Endodermal cell (in vitro differentiated cells): ENCODE measurements at regions not wholly inside any gene's neighbourhood (a gene's known extent, or its start where the extent isn't known, plus 50 kb on each side); places are given as distances from the start of the nearest gene placed in this dataset.

Experiments
- DNase-seq: peaks from one replicate; pipeline ENCODE4 v3.0.0-alpha.2; 2017
- H3K27ac ChIP-seq: 2 replicates; pipeline ENCODE4 v1.5.1; 2013; ENCODE audit warnings: mild to moderate bottlenecking, low read depth, low read length, moderate library complexity
- H3K27me3 ChIP-seq: 2 replicates; pipeline ENCODE4 v1.6.1; 2013; ENCODE audit warnings: mild to moderate bottlenecking, low read length, moderate library complexity; ENCODE audit not compliant: insufficient read depth, control insufficient read depth, poor library complexity, severe bottlenecking
- H3K36me3 ChIP-seq: 2 replicates; pipeline ENCODE4 v1.7.0; 2013; ENCODE audit warnings: mild to moderate bottlenecking, low read length, moderate library complexity; ENCODE audit not compliant: control insufficient read depth, insufficient read depth
- H3K4me1 ChIP-seq: one replicate; pipeline ENCODE4 v1.7.0; 2013; ENCODE audit warnings: low read length; ENCODE audit not compliant: control insufficient read depth, insufficient read depth
- H3K4me3 ChIP-seq: 2 replicates; pipeline ENCODE4 v1.5.1; 2013; ENCODE audit warnings: mild to moderate bottlenecking, low read length, moderate library complexity
- H3K9ac ChIP-seq: 2 replicates; pipeline ENCODE4 v1.6.1; 2013; ENCODE audit warnings: mild to moderate bottlenecking, low read length, moderate library complexity; ENCODE audit not compliant: poor library complexity, severe bottlenecking; ENCODE audit errors: extremely low read depth
- H3K9me3 ChIP-seq: 2 replicates; pipeline ENCODE4 v1.6.1; 2013; ENCODE audit warnings: mild to moderate bottlenecking, low read length, moderate library complexity; ENCODE audit not compliant: control insufficient read depth
- H3K27ac Mint-ChIP-seq: 2 replicates; pipeline ENCODE4 v1.8.0; 2020; ENCODE audit warnings: mixed read lengths
- H3K27me3 Mint-ChIP-seq: 2 replicates; pipeline ENCODE4 v1.8.0; 2021; ENCODE audit warnings: mild to moderate bottlenecking, mixed read lengths; ENCODE audit not compliant: insufficient read depth
- H3K36me3 Mint-ChIP-seq: 2 replicates; pipeline ENCODE4 v1.8.0; 2020; ENCODE audit warnings: low read depth, mixed read lengths
- H3K4me1 Mint-ChIP-seq: 2 replicates; pipeline ENCODE4 v1.8.0; 2020; ENCODE audit warnings: mixed read lengths
- H3K4me3 Mint-ChIP-seq: 2 replicates; pipeline ENCODE4 v1.8.0; 2020; ENCODE audit warnings: mild to moderate bottlenecking, moderate library complexity, mixed read lengths
- H3K9me3 Mint-ChIP-seq: 2 replicates; pipeline ENCODE4 v1.8.0; 2020; ENCODE audit warnings: mild to moderate bottlenecking, mixed read lengths
- CTCF ChIP-seq: fragments of 200-600 bp; sonication (generic); conservative IDR thresholded peaks from 2 replicates; pipeline ENCODE4 v1.5.0; 2021; ENCODE audit warnings: antibody characterized with exemption, mild to moderate bottlenecking
- WGBS, 2 experiments: methylation state at CpG; one replicate each; pipeline versions ENCODE4 v1.1.5 to v1.1.7; 2013; ENCODE audit warnings: missing lambda C conversion rate in 2 of 2, mixed read lengths in 1 of 2; ENCODE audit not compliant: insufficient coverage in 1 of 2, insufficient read length in 1 of 2; 5-methylcytosine and 5-hydroxymethylcytosine counted together

- WGBS, 2 experiments = 75 to 92% methylated on average over 1 of the region's 1 CpG
- H3K27ac Mint-ChIP-seq = no peak overlapping the region
- no peak for TF ChIP-seq CTCF
Observed at GRCh38 chr2:41803361-41803760, 244.5 kb upstream of the PKDCC start.

GRCh38 chr2:41806286-41806685 lies 241.5 kb upstream of the PKDCC start:
- Histone ChIP-seq H3K27me3 (peaks cover 86% of the 10 kb centered on the region), H3K36me3 (no peaks in the 10 kb centered on the region), H3K27ac (no peak overlapping the region), H3K4me3 (no peak overlapping the region), H3K4me1 (no peaks in the 10 kb centered on the region), H3K9me3 (peaks cover 16% of the 10 kb centered on the region), H3K9ac (no peak overlapping the region)
- peak; percentile 68 for TF ChIP-seq CTCF
- no peak overlapping the region for H3K27ac Mint-ChIP-seq
- 29% methylated on average over 1 of the region's 2 CpGs; no CpG with 5 or more reads in 1 of the 2 experiments for WGBS, 2 experiments
- no peaks in the 10 kb centered on the region for H3K4me1 Mint-ChIP-seq
- no peaks in the 10 kb centered on the region for H3K36me3 Mint-ChIP-seq
- peaks cover 13% of the 10 kb centered on the region for H3K9me3 Mint-ChIP-seq
- H3K27me3 Mint-ChIP-seq = peaks cover 94% of the 10 kb centered on the region
- no peak for DNase-seq
- H3K4me3 Mint-ChIP-seq = no peak overlapping the region

More at GRCh38 chr2:41803361-41803760, 244.5 kb upstream of the PKDCC start:
- Histone ChIP-seq H3K27me3 (peaks cover 75% of the 10 kb centered on the region), H3K27ac (no peak overlapping the region), H3K4me3 (no peak overlapping the region), H3K9ac (no peak overlapping the region), H3K36me3 (no peaks in the 10 kb centered on the region), H3K4me1 (no peaks in the 10 kb centered on the region), H3K9me3 (peaks cover 36% of the 10 kb centered on the region)
- H3K4me3 Mint-ChIP-seq = no peak overlapping the region
- H3K9me3 Mint-ChIP-seq = peaks cover 31% of the 10 kb centered on the region
- H3K27me3 Mint-ChIP-seq = peaks cover 90% of the 10 kb centered on the region
- H3K4me1 Mint-ChIP-seq = no peaks in the 10 kb centered on the region
- DNase-seq = no peak
- H3K36me3 Mint-ChIP-seq = no peaks in the 10 kb centered on the region

GRCh38 chr2:41821167-41821566 lies 226.7 kb upstream of the PKDCC start:
- H3K36me3 ChIP-seq = no peaks in the 10 kb centered on the region
- H3K4me3 ChIP-seq = no peak overlapping the region
- Mint-ChIP-seq H3K27ac (no peak overlapping the region), H3K4me3 (no peak overlapping the region), H3K36me3 (no peaks in the 10 kb centered on the region), H3K9me3 (peaks cover 7% of the 10 kb centered on the region), H3K27me3 (peaks cover 71% of the 10 kb centered on the region), H3K4me1 (no peaks in the 10 kb centered on the region)
- H3K9me3 ChIP-seq = peaks cover 23% of the 10 kb centered on the region
- H3K27ac ChIP-seq = no peak overlapping the region
- H3K9ac ChIP-seq = no peak overlapping the region
- DNase-seq = no peak
- 67 to 85% methylated on average over 1 to 2 of the region's 2 CpGs for WGBS, 2 experiments
- peaks cover 81% of the 10 kb centered on the region for H3K27me3 ChIP-seq
- TF ChIP-seq CTCF = no peak
- no peaks in the 10 kb centered on the region for H3K4me1 ChIP-seq
